B cell (primary cell): ENCODE measurements at regions not wholly inside any gene's neighbourhood (a gene's known extent, or its start where the extent isn't known, plus 50 kb on each side); places are given as distances from the start of the nearest gene placed in this dataset.

ENCODE experiments used
- ATAC-seq: fragments of 200-7000 bp; cut with Tn5 transposase; one replicate; pipeline ENCODE4 v1.10.0; 2021; ENCODE audit warnings: low read depth, mild to moderate bottlenecking, moderate number of reproducible peaks, moderate library complexity
- CTCF ChIA-PET: fragments of 350-600 bp; sonication (Branson Sonifier 250); formaldehyde crosslinking; loops from one replicate; lab custom pipeline; 2021; ENCODE audit warnings: antibody characterized with exemption, inconsistent platforms; lab: Charles Lee
- POLR2A ChIA-PET: fragments of 350-600 bp; sonication (Branson Sonifier 250); formaldehyde crosslinking; loops from one replicate; lab custom pipeline; 2021; ENCODE audit warnings: antibody characterized with exemption; lab: Charles Lee
- DNase-seq: peaks from one replicate; pipeline ENCODE4 v3.0.0; 2013
- H2AFZ ChIP-seq: 2 replicates; pipeline ENCODE4 v1.6.1; 2012; ENCODE audit warnings: mild to moderate bottlenecking, low read depth, low read length; ENCODE audit not compliant: insufficient read depth, poor library complexity, severe bottlenecking
- H3K27ac ChIP-seq, 2 donors: 1 replicate in 1 of 2; 2 replicates in 1 of 2; pipeline ENCODE4 v1.5.1; 2012 to 2013; ENCODE audit warnings: low read length in 2 of 2, mild to moderate bottlenecking in 2 of 2, moderate library complexity in 1 of 2
- H3K27me3 ChIP-seq, 4 experiments: fragments of 200-600 bp in 1 of 4; sonication (generic) in 1 of 4; replicated peaks in 1 of 4; 1 replicate in 2 of 4; 2 replicates in 2 of 4; pipeline versions ENCODE4 v1.6.1 to v1.7.0; 2013 to 2016; ENCODE audit warnings: low read length in 3 of 4, mild to moderate bottlenecking in 2 of 4, mixed read lengths in 1 of 4, moderate library complexity in 1 of 4; ENCODE audit not compliant: insufficient read depth in 4 of 4, control insufficient read depth in 3 of 4; ENCODE audit errors: control extremely low read depth in 1 of 4
- H3K36me3 ChIP-seq, 2 experiments: replicated peaks in 1 of 2; 1 replicate in 1 of 2; 2 replicates in 1 of 2; pipeline versions ENCODE4 v1.6.1 to v1.7.1; 2013; ENCODE audit warnings: low read length in 1 of 2; ENCODE audit not compliant: insufficient read depth in 2 of 2, control insufficient read depth in 1 of 2; ENCODE audit errors: control extremely low read depth in 1 of 2, extremely low read depth in 1 of 2
- H3K4me1 ChIP-seq, 2 donors: fragments of 200-600 bp in 1 of 2; sonication (generic) in 1 of 2; 1 replicate in 1 of 2; 2 replicates in 1 of 2; pipeline versions ENCODE4 v1.5.1 to v1.6.1; 2013 to 2017; ENCODE audit warnings: low read length in 2 of 2; ENCODE audit not compliant: control insufficient read depth in 2 of 2, insufficient read depth in 2 of 2
- H3K4me2 ChIP-seq: replicated peaks from 2 replicates; pipeline ENCODE3; 2012; ENCODE audit warnings: mild to moderate bottlenecking, low read depth, low read length; ENCODE audit not compliant: poor library complexity, severe bottlenecking
- H3K4me3 ChIP-seq, 5 experiments: fragments of 200-600 bp in 1 of 5; sonication (generic) in 1 of 5; 1 replicate in 3 of 5; 2 replicates in 2 of 5; pipeline versions ENCODE4 v1.5.1 to v1.7.0; 2011 to 2016; ENCODE audit warnings: low read length in 4 of 5, mild to moderate bottlenecking in 4 of 5, low read depth in 2 of 5, control low read depth in 1 of 5, moderate library complexity in 1 of 5; ENCODE audit not compliant: insufficient read depth in 1 of 5; ENCODE audit errors: control extremely low read depth in 1 of 5, extremely low read depth in 1 of 5
- H3K79me2 ChIP-seq: fragments of 200-600 bp; sonication (generic); one replicate; pipeline ENCODE4 v1.6.0; 2016; ENCODE audit warnings: low read length; ENCODE audit not compliant: control insufficient read depth, insufficient read depth
- H3K9ac ChIP-seq: fragments of 200-600 bp; sonication (generic); 2 replicates; pipeline ENCODE4 v1.6.1; 2017; ENCODE audit warnings: mild to moderate bottlenecking, low read length, moderate library complexity
- H3K9me3 ChIP-seq, 3 donors: one replicate each; pipeline versions ENCODE4 v1.6.1 to v1.7.1; 2013; ENCODE audit warnings: low read length in 2 of 3; ENCODE audit not compliant: control insufficient read depth in 2 of 3, insufficient read depth in 1 of 3; ENCODE audit errors: control extremely low read depth in 1 of 3
- H4K20me1 ChIP-seq: 2 replicates; pipeline ENCODE4 v1.6.0; 2012; ENCODE audit warnings: mild to moderate bottlenecking, low read length; ENCODE audit not compliant: insufficient read depth, control insufficient read depth, poor library complexity, severe bottlenecking
- H3K27ac Mint-ChIP-seq: one replicate; pipeline ENCODE4 v1.8.0; 2021; ENCODE audit warnings: mixed read lengths
- H3K27me3 Mint-ChIP-seq: one replicate; pipeline ENCODE4 v1.8.0; 2021; ENCODE audit warnings: mixed read lengths
- H3K4me1 Mint-ChIP-seq: one replicate; pipeline ENCODE4 v1.8.0; 2021; ENCODE audit warnings: mixed read lengths
- H3K4me3 Mint-ChIP-seq: one replicate; pipeline ENCODE4 v1.8.0; 2021; ENCODE audit warnings: mixed read lengths
- H3K9me3 Mint-ChIP-seq: one replicate; pipeline ENCODE4 v1.8.0; 2022; ENCODE audit warnings: mixed read lengths; ENCODE audit not compliant: insufficient read depth
- CTCF ChIP-seq: fragments of 200-600 bp; IDR thresholded peaks from one replicate; pipeline ENCODE4 v1.8.0; 2022; ENCODE audit warnings: antibody characterized with exemption, mild to moderate bottlenecking
- EZH2 ChIP-seq: IDR thresholded peaks from 2 replicates; pipeline ENCODE4 v1.6.1; 2012; ENCODE audit warnings: borderline replicate concordance, low read depth, mild to moderate bottlenecking, moderate library complexity, low read length; ENCODE audit not compliant: insufficient read depth, poor library complexity, severe bottlenecking
- WGBS: methylation state at CpG from one replicate; pipeline ENCODE4 v1.1.5; 2013; ENCODE audit warnings: missing lambda C conversion rate; ENCODE audit not compliant: insufficient coverage; 5-methylcytosine and 5-hydroxymethylcytosine counted together
- intact Hi-C: fragments of 100-400 bp; cut with micrococcal nuclease; formaldehyde crosslinking; loops from one replicate; pipeline ENCODE4 v1.10.0; 2022

GRCh38 chr20:57940376-57940775, 230.6 kb upstream of the PMEPA1 start:
- intact Hi-C loops, result no loop called here
- Histone ChIP-seq H4K20me1 (no peaks in the 10 kb centered on the region), H3K4me3 (no peak overlapping the region), H3K27ac (no peak overlapping the region), H3K4me2 (no peak overlapping the region), H3K4me1 (no peaks in the 10 kb centered on the region), H3K9me3 (no peaks in the 10 kb centered on the region), H2AFZ (no peak overlapping the region), H3K79me2 (no peaks in the 10 kb centered on the region), H3K9ac (no peak overlapping the region), H3K27me3 (no peaks in the 10 kb centered on the region), H3K36me3 (no peaks in the 10 kb centered on the region)
- ChIA-PET POLR2A (no interaction called here), CTCF (no interaction called here)
- Mint-ChIP-seq H3K27ac (no peak overlapping the region), H3K27me3 (peaks cover 29% of the 10 kb centered on the region), H3K4me1 (no peaks in the 10 kb centered on the region), H3K9me3 (no peaks in the 10 kb centered on the region), H3K4me3 (no peak overlapping the region)
- DNase-seq (no peak), ATAC-seq (no peak)
- 100% methylated on average over 1 of the region's 4 CpGs for WGBS
- TF ChIP-seq EZH2, result no peak
- no peak for TF ChIP-seq CTCF

- H2AFZ ChIP-seq, result no peak overlapping the region
- H3K27ac ChIP-seq, result no peak overlapping the region
- intact Hi-C loops, result no loop called here
- no peak overlapping the region for H3K27ac Mint-ChIP-seq
- DNase-seq (no peak), ATAC-seq (no peak)
- no peak overlapping the region for H3K4me3 Mint-ChIP-seq
- TF ChIP-seq EZH2, result no peak
- TF ChIP-seq CTCF, result no peak
- no peaks in the 10 kb centered on the region for H3K4me1 Mint-ChIP-seq
- H3K9ac ChIP-seq, result no peak overlapping the region
- no peaks in the 10 kb centered on the region for H3K27me3 ChIP-seq
- H4K20me1 ChIP-seq, result no peaks in the 10 kb centered on the region
- no peaks in the 10 kb centered on the region for H3K36me3 ChIP-seq
- no peaks in the 10 kb centered on the region for H3K79me2 ChIP-seq
- ChIA-PET POLR2A (no interaction called here), CTCF (no interaction called here)
- peaks cover 33% of the 10 kb centered on the region for H3K27me3 Mint-ChIP-seq
- no peaks in the 10 kb centered on the region for H3K9me3 ChIP-seq
- H3K4me3 ChIP-seq, result no peak overlapping the region
- no peaks in the 10 kb centered on the region for H3K9me3 Mint-ChIP-seq
- no peaks in the 10 kb centered on the region for H3K4me1 ChIP-seq
- 87% methylated on average over 3 of the region's 3 CpGs for WGBS
- H3K4me2 ChIP-seq, result no peak overlapping the region
Measured at GRCh38 chr20:57939499-57939898, 229.7 kb upstream of the PMEPA1 start.
